ENCODE measurements at regions not wholly inside any gene's neighbourhood (a gene's known extent, or its start where the extent isn't known, plus 50 kb on each side); places are given as distances from the start of the nearest gene placed in this dataset.

DNA sequence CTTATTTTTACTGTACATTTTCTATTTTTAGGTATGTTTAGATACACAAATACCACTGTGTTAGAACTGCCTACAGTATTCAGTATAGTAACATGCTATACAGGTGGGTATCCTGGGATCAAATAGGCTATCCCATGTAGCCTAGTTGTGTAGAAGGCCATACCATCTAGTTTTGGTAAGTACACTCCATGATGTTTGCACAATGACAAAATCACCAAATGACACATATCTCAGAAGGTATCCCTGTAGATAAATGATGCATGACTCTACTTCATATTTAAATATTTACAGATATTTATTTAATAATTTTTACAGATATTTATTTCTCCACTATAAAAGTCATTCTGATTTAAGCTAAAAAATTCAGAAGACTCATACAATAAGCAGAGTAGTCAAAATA, 233.8 kb upstream of the OSR1 start:
- no peak for DNase-seq
- H3K9me3 ChIP-seq = no peaks in the 10 kb centered on the region
- intact Hi-C loops (cut with DNase I; ENCODE audit: low total_unique reads) = no loop called here
- H3K27me3 ChIP-seq (replicated peaks in 1 of 7) = no peaks in the 10 kb centered on the region
- no peaks in the 10 kb centered on the region for H3K4me1 ChIP-seq
- TF ChIP-seq POLR2AphosphoS5 (IDR thresholded peaks at IDR 0.05) = no peak
- no peak for TF ChIP-seq POLR2A (IDR thresholded peaks at IDR 0.05)
- TF ChIP-seq, protein P1, sequence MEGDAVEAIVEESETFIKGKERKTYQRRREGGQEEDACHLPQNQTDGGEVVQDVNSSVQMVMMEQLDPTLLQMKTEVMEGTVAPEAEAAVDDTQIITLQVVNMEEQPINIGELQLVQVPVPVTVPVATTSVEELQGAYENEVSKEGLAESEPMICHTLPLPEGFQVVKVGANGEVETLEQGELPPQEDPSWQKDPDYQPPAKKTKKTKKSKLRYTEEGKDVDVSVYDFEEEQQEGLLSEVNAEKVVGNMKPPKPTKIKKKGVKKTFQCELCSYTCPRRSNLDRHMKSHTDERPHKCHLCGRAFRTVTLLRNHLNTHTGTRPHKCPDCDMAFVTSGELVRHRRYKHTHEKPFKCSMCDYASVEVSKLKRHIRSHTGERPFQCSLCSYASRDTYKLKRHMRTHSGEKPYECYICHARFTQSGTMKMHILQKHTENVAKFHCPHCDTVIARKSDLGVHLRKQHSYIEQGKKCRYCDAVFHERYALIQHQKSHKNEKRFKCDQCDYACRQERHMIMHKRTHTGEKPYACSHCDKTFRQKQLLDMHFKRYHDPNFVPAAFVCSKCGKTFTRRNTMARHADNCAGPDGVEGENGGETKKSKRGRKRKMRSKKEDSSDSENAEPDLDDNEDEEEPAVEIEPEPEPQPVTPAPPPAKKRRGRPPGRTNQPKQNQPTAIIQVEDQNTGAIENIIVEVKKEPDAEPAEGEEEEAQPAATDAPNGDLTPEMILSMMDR (IDR thresholded peaks at IDR 0.05 in 8 of 11, conservative IDR thresholded peaks at IDR 0.05 in 3 of 11) = no peak
- H3K27ac ChIP-seq = no peak overlapping the region
- no peaks in the 10 kb centered on the region for H3K36me3 ChIP-seq
- no peak overlapping the region for H3K4me3 ChIP-seq

DNA sequence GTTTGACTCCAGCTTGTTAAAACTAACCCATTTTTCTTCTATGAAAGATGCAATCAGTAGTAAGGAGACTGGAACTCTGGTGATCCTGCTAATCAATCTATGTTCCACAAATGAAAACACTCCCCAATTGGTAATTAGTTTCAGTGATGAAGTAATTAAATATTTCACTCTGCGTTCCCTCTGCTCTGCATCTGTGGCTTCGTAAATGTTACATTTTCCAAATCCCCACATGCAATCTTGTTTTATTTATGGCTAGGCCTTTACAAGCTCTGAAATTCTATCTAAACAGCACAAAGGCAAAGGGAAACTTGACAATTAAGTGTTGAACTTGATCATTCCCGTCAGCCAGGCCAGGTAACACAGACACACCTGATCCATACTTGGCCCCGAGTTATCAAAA, 231.4 kb upstream of the OSR1 start:
- no peaks in the 10 kb centered on the region for H3K4me1 ChIP-seq
- no peak overlapping the region for H3K27ac ChIP-seq
- no peaks in the 10 kb centered on the region for H3K36me3 ChIP-seq
- DNase-seq = no peak
- intact Hi-C loops (cut with DNase I; ENCODE audit: low total_unique reads) = no loop called here
- no peak overlapping the region for H3K4me3 ChIP-seq
- H3K9me3 ChIP-seq = no peaks in the 10 kb centered on the region
- 88 to 95% (median 92%) methylated on average over 4 of the region's 4 CpGs for WGBS, 5 donors
- TF ChIP-seq POLR2A (IDR thresholded peaks at IDR 0.05) (no peak), POLR2AphosphoS5 (IDR thresholded peaks at IDR 0.05) (no peak)
- TF ChIP-seq, protein P1 (IDR thresholded peaks at IDR 0.05 in 8 of 11, conservative IDR thresholded peaks at IDR 0.05 in 3 of 11) = no peak
- no peaks in the 10 kb centered on the region for H3K27me3 ChIP-seq (replicated peaks in 1 of 7)

DNA sequence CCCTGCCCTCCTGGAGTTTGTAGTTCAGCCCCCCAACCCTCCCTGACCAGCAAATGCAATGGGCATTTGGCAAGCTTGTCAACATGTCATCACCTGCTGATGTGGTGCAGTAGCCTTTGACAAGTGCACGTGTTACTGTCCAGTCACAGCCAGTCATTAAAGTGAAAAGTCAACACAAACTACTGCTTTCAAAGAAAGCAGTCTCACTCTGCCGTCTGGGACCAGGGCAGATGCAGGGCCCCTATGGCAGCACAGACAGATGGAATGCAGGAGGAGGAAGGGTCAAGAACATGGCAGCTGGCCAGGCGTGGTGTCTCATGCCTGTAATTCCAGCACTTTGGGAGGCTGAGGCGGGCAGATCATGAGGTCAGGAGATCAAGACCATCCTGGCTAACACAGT, 222.4 kb upstream of the OSR1 start:
- 72 to 83% (median 80%) methylated on average over 3 to 4 of the region's 4 CpGs for whole genome bisulfite sequencing, 5 donors
- no peaks in the 10 kb centered on the region for H3K36me3 ChIP-seq
- TF ChIP-seq POLR2AphosphoS5 (IDR thresholded peaks at IDR 0.05) (no peak), POLR2A (IDR thresholded peaks at IDR 0.05) (no peak)
- TF ChIP-seq, protein P1 (IDR thresholded peaks at IDR 0.05 in 8 of 11, conservative IDR thresholded peaks at IDR 0.05 in 3 of 11) = no peak
- peaks cover 0 to 5% (median 0%) of the 10 kb centered on the region in 8 donors for H3K9me3 ChIP-seq
- H3K27ac ChIP-seq = no peak overlapping the region
- no peak for DNase-seq
- peaks cover 0 to 16% (median 0%) of the 10 kb centered on the region in 7 donors for H3K27me3 ChIP-seq (replicated peaks in 1 of 7)
- H3K4me3 ChIP-seq = no peak overlapping the region
- H3K4me1 ChIP-seq = peaks cover 0 to 17% (median 6%) of the 10 kb centered on the region in 6 donors
- intact Hi-C loops (cut with DNase I; ENCODE audit: low total_unique reads) = no loop called here

DNA sequence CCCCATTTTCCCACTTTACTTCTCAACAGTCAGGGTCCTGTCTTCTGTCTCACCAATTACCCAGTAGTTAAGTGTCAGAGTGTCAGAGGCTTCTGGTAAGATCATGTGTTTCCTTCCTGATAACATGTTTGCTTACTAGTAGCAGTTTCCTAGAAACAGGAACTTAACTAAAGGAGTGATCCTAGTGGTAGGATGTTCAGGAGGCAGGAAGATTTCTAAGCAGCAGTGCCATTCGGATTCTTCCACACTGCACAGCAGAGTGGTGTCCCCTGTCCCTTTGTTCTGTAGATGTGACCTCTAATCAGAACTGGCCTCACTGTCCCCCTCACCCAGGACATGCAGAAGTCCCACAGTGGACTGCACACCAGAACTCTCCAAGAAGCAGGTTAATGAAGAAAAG, 221.8 kb upstream of the OSR1 start:
- intact Hi-C loops (cut with DNase I; ENCODE audit: low total_unique reads) = no loop called here
- Histone ChIP-seq H3K4me3 (no peak overlapping the region), H3K27me3 (replicated peaks in 1 of 7) (peaks cover 0 to 16% (median 0%) of the 10 kb centered on the region in 7 donors), H3K9me3 (peaks cover 0 to 5% (median 0%) of the 10 kb centered on the region in 8 donors), H3K36me3 (no peaks in the 10 kb centered on the region), H3K4me1 (peaks cover 0 to 21% (median 7%) of the 10 kb centered on the region in 6 donors), H3K27ac (no peak overlapping the region)
- 3 to 18% (median 5%) methylated on average over 1 of the region's 1 CpG for WGBS, 5 donors
- TF ChIP-seq POLR2AphosphoS5 (IDR thresholded peaks at IDR 0.05) = no peak
- TF ChIP-seq POLR2A (IDR thresholded peaks at IDR 0.05) = no peak
- TF ChIP-seq, protein P1 (IDR thresholded peaks at IDR 0.05 in 8 of 11, conservative IDR thresholded peaks at IDR 0.05 in 3 of 11) = no peak
- DNase-seq = no peak
